SK-N-SH (cell line): ENCODE measurements at regions not wholly inside any gene's neighbourhood (a gene's known extent, or its start where the extent isn't known, plus 50 kb on each side); places are given as distances from the start of the nearest gene placed in this dataset.

Experiments
- EP300 ChIP-seq, 2 experiments: IDR thresholded peaks; 2 replicates each; pipeline versions ENCODE4 v1.4.0 to v1.6.1; 2012; ENCODE audit warnings: borderline replicate concordance in 1 of 2, low read depth in 1 of 2, low read length in 1 of 2
- JUND ChIP-seq: IDR thresholded peaks from 2 replicates; pipeline ENCODE4 v1.4.0; 2012
- POLR2AphosphoS5 ChIP-seq: IDR thresholded peaks from 2 replicates; pipeline ENCODE4 v1.6.1; 2012; ENCODE audit warnings: low read depth, low read length
- RAD21 ChIP-seq: IDR thresholded peaks from 2 replicates; pipeline ENCODE4 v1.6.1; 2012; ENCODE audit warnings: mild to moderate bottlenecking, low read length
- RCOR1 ChIP-seq: fragments of 150-350 bp; IDR thresholded peaks from 2 replicates; pipeline ENCODE4 v1.6.1; 2017; ENCODE audit warnings: antibody characterized with exemption, low read length
- RFX5 ChIP-seq: IDR thresholded peaks from 2 replicates; pipeline ENCODE4 v1.6.1; 2012; ENCODE audit warnings: mild to moderate bottlenecking, improper control_type of control experiment, low read length
- TF ChIP-seq, protein P1 (sequence below): fragments of 200-600 bp; sonication (generic); IDR thresholded peaks from 2 replicates; pipeline ENCODE4 v1.6.1; 2017; ENCODE audit warnings: antibody characterized with exemption, mild to moderate bottlenecking, moderate library complexity

DNA sequence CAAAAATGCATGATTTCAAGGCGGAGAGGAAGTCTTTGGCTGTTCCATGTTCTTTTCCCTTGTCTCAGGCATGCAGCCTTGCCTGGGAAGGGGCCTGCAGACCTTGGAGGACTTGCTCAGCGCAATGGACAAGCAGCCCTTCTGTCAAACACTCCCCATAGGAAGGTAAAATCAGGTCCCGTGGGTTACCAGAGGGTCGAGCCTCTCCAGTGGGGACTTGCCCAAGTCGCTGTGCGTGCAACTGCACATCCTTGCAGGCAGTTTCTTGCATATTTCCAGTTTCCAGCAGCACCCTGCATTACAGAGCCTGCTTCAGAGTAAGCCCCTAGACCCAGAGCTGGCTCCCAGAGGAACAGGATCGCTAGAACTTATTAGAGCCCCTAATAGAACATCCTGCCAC is 75.5 kb upstream of the KLF13 start:
- TF ChIP-seq JUND (no peak), RCOR1 (no peak), RAD21 (no peak), RFX5 (no peak), POLR2AphosphoS5 (no peak), EP300 (IDR thresholded peaks at IDR 0.05; ENCODE audit: borderline replicate concordance in 1 of 2, low read depth in 1 of 2, low read length in 1 of 2) (no peak)
- TF ChIP-seq, protein P1, sequence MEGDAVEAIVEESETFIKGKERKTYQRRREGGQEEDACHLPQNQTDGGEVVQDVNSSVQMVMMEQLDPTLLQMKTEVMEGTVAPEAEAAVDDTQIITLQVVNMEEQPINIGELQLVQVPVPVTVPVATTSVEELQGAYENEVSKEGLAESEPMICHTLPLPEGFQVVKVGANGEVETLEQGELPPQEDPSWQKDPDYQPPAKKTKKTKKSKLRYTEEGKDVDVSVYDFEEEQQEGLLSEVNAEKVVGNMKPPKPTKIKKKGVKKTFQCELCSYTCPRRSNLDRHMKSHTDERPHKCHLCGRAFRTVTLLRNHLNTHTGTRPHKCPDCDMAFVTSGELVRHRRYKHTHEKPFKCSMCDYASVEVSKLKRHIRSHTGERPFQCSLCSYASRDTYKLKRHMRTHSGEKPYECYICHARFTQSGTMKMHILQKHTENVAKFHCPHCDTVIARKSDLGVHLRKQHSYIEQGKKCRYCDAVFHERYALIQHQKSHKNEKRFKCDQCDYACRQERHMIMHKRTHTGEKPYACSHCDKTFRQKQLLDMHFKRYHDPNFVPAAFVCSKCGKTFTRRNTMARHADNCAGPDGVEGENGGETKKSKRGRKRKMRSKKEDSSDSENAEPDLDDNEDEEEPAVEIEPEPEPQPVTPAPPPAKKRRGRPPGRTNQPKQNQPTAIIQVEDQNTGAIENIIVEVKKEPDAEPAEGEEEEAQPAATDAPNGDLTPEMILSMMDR, result no peak
